HuH-7 (cell line): ENCODE measurements at regions not wholly inside any gene's neighbourhood (a gene's known extent, or its start where the extent isn't known, plus 50 kb on each side); places are given as distances from the start of the nearest gene placed in this dataset.

Source experiments
- DNase-seq: peaks from one replicate; pipeline ENCODE4 v3.0.0; 2011; ENCODE audit warnings: low spot score

DNA sequence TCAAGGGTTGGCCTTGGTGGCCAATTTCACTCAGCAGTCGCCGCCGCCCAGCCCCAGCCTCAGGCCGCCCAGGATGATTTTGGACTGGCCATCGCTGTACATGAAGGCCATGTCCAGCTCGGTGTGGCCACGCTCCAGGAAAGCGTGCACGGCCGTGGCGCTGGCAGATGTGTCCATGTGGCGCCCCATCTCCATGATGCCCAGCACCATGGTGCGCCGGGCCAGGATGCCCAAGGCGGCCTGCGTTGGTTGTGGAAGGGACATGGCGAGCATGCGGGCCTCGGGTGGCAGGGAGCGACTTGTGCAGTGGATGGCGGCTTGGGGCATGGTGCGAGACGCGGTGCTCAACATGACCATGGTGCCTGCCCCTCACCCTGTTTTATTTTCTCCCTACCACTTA, 55.4 kb downstream of the ZCCHC12 start:
- no peak for DNase-seq

DNA sequence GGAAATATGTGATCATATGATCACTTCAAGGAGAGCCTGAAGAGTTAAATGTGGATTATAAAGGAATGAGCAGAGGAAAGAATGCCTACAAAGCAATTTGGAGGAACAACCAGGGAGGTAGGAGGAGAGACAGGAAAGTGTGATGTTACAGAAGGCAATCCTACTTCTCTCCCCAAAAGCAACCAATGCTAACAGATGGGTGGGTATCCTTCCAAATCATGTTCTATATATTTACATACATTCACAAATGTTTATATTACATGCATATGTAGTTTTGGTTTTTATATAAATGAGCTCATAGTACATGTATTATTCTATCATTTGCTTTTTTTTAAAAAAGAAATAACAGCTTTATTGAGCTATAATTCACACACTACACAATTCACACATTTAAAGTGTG, 56.0 kb downstream of the ZCCHC12 start:
- no peak for DNase-seq

DNA sequence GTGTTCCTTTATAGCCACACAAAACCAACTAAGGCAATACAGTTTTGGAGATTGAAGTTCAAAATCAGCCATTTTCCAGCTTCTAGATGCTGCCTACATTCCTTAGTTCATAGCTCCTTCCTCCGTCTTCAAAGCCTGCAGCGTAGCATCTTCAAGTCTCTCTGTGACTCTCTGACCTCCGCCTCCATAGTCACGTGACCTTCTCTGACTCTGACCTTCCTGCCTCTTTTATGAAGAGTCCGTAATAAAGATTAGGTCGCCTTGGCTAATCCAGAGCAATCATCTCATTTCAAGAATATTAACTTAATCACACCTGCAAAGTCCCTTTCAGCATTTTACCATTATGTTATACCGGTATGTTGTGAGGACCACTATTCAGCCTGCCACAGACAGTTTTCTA, 60.4 kb downstream of the ZCCHC12 start:
- no peak for DNase-seq

DNA sequence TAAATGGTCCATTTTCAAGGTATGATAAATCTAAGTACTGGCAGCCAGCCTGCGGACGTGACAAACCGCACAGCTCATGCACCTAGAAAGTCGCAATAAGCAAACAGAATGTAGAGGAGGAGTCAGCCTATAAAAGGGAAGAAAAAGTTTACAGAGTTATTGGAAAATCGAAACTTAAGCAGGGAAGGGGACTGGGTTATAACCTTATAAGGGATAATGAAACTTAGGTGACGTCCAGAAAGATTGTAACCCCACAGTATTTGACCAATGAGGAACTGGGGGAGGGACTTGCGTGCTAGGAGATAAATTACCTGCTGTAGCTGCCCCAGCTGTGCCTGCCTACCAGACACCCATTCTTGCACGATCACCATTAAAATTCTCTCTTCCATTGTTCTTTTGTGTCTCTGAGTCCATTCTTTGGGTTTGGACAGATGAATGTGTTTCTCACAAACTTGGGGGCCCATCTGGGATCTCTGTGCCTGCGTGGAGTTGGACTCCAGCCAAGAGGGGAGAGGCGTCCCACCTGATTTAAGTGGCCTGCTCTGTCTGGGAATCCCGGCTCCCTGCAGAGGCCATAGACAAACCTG, 61.0 kb downstream of the ZCCHC12 start:
- peak; percentile 34 for DNase-seq

DNA sequence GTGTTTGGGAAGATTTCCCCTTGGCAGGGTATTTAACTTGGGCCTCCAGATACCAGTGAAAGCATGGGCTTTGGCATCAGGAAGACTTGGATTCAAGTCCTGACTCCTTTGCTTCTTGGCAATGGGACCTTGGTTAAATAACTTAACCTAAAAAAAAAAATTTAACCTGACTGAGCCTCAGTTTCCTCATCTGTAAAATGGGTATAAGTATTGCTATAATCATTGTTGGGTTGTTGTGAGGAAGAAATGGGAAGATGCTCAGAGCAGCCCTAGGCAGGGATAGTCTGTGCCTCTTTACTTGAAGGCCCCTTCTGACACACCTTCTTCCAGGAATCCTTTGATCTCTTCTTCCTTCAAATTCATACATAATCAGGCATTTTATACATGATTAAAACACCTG, 70.3 kb downstream of the ZCCHC12 start:
- no peak for DNase-seq

DNA sequence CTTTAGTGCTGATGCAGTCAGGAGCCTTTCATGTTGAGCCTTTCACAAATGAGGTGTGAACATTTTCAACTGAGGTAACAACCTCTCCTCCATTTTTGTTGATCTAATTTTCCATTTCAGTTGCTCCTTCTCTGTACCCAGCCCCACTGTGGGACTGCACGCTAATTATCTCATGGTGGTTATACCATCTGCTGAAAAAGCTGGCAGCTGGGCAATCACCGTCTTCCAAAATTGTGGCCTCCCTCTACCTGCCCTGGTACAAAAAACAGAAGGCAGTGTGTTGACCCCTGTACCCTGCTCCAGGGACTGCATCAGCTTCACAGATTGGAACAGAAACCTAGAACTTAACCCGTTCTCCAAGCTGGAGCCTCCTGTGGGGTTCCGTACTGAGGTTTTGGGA, 72.4 kb upstream of the LONRF3 start:
- no peak for DNase-seq

DNA sequence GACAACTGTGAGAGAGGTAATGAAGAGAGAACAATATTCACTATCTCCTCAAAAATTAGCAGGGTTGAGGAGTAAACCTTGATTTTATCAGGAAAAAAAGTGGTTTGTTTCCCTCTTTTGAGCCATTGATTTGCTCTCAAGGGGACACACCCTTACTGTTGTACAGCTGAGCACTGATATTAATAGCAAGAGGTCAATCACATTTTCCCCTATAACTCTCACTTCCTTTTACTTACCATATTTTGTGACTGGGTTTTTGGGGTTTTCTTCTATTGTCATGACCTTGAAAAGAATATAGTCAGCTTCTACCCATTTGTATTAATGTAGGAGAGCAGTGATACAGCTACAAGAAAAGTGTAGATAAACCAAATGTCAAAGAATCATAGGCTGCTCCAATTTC, 70.2 kb upstream of the LONRF3 start:
- no peak for DNase-seq

DNA sequence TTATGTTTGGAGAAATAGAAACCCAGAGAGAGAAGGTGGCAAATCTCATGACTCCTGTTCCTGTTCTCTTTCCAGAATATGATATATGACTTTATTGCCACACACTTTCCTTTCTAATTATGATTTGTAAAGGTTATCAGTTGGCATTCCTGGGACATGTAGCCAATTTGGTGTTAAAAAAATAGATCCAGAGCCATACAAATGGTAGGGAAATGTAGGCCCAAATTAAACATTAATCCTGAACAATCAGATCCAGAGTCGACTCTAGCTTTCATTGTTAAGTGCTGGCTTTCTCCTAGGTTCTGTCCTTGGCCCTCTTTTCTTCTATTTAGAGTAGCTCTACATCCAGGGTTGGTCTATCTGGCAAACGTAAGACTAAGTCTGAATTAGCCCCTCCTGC, 69.8 kb upstream of the LONRF3 start:
- DNase-seq: no peak
